ENCODE measurements at regions not wholly inside any gene's neighbourhood (a gene's known extent, or its start where the extent isn't known, plus 50 kb on each side); places are given as distances from the start of the nearest gene placed in this dataset.

DNA sequence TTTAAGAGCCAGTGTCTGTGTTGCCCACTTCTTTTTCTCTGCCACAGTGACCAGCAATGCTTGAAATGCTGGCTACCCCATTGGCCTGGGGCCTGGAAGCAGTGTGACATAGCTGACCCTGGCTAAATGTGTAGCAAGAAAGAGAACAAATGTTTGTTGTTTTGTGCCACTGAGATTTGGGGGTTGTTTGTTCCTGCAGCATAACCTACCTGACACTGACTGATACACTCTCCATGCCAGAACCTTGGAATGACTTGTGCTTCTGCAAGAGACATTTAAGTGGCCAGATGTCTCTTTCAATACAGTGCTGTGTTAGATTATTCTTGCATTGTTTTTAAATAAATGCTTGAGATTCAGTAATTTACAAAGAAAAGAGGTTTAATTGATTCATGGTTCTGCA lies 411.5 kb downstream of the TYW1 start:
- DNase-seq (ENCODE audit: low read depth, low spot score): no peak
- no peak overlapping the region for H3K27ac ChIP-seq

- H3K27ac ChIP-seq: no peak overlapping the region
- no peak for DNase-seq (ENCODE audit: low read depth, low spot score)
Observed at GRCh38 chr7:67413670-67414069, 417.0 kb downstream of the TYW1 start.

- no peak overlapping the region for H3K27ac ChIP-seq
- DNase-seq (ENCODE audit: low read depth, low spot score): no peak
Observed at GRCh38 chr7:67414858-67415257, 418.2 kb downstream of the TYW1 start.

DNA sequence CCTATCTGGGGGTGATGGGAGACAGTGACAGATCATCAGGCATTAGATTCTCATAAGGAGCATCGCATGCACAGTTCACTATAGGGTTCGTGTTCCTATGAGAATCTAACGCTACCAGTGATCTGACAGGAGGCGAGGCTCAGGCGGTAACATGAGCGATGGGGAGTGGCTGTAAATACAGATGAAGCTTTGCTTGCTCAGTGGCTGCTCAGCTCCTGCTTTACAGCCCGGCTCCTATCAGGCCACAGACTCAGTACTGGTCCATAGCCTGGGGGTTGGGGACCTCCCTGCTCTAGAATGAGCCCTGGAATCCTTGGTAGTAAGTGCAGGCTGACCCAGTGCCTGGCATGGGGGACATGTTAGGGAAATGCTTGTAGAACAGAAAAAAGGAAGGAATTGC lies 426.0 kb downstream of the TYW1 start:
- H3K27ac ChIP-seq: no peak overlapping the region
- DNase-seq (ENCODE audit: low read depth, low spot score): no peak

GRCh38 chr7:67423065-67423464 lies 426.4 kb downstream of the TYW1 start:
- H3K27ac ChIP-seq: no peak overlapping the region
- DNase-seq (ENCODE audit: low read depth, low spot score): no peak

DNA sequence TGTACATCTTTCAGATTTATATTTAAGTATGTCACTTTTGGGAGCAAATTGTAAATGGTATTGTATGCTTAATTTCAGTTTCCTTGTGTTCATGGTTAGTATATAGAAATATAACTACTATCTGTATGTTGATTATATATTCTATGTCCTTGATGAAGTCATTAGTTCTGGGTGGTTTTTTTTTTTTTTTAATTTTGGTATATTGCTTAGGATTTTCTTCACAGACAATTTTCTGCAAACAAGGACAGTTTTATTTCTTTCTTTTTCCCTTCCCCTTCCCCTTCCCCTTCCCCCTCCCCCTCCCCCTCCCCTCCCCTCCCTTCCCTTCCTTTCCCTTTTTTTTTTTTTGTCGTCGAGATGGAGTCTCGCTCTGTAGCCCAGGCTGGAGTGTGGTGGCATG lies 430.0 kb downstream of the TYW1 start:
- H3K27ac ChIP-seq: no peak overlapping the region
- DNase-seq (ENCODE audit: low read depth, low spot score): no peak

- no peak for DNase-seq (ENCODE audit: low read depth, low spot score)
Observed at GRCh38 chr7:67429735-67430134, 433.1 kb downstream of the TYW1 start.

DNA sequence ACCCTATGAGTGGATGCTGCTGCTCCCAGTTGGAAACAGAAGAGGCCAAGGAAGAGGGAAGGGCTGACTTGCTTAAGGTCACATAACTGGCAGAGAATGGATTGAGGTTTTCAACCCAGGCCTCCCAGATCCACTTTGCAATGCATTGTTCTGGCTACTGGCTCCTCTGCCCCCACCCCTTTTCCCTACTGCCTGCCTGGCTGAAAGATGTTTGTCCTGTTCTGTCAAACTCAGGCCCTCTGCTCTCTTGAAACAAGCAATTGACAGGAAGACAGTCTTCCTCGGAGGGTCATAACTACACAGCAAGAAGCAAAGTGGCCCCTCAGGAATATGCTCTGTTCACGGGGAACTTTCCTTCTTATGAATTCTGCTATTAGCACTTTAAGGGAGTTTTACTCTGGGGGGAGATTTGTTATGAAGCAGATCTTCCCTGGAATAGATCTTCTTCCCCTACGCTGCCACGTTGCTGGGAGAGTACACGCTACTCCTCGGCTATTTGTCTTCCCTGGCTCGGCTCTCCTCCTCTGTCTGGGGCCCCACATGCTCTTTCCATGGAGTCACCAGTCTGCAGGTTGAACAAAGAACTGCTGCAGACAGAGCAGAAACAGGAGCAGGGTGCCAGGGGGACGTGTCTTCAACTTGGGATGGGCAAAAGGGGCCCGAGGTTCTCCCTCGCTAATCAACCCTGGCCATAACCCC lies 436.1 kb downstream of the TYW1 start:
- no peak overlapping the region for H3K27ac ChIP-seq
- DNase-seq (ENCODE audit: low read depth, low spot score): no peak

More at GRCh38 chr7:67429735-67430134, 433.1 kb downstream of the TYW1 start:
- no peak overlapping the region for H3K27ac ChIP-seq

- no peak for DNase-seq (ENCODE audit: low read depth, low spot score)
- H3K27ac ChIP-seq: no peak overlapping the region
Observed at GRCh38 chr7:67435894-67436535, 439.4 kb downstream of the TYW1 start.

DNA sequence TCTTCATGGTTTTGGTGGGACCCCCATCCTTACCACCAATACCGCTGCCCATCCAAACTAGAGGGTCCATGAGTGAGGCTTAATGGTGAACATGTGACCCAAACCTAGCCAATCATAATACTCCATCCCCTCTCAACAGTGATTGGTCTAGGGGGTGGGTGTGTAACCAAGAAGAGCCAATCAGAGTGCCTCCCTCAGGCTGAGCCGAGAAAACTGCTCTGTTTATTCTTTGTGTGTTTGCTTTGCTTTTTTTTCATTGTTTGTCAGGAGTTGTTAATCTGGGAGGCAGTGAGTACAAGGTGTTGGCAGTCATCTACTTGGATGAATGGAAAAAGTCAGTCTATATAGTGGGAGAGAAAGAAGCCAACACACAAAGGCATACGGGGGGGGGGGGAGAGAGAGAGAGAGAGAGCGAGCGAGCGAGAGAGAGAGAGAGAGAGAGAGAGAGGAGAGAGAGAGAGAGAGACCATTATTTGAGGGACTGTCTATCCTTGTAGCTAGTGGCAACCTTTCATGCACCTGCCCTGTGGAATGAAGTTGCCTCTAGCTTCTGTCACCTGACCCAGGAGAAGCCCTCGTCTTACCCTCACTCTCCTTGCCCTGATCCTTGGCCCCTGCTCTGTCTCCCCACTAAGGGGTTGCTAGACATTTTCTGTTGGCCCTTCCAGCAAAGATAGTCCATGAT lies 441.7 kb downstream of the TYW1 start:
- DNase-seq (ENCODE audit: low read depth, low spot score): no peak
- H3K27ac ChIP-seq: no peak overlapping the region

DNA sequence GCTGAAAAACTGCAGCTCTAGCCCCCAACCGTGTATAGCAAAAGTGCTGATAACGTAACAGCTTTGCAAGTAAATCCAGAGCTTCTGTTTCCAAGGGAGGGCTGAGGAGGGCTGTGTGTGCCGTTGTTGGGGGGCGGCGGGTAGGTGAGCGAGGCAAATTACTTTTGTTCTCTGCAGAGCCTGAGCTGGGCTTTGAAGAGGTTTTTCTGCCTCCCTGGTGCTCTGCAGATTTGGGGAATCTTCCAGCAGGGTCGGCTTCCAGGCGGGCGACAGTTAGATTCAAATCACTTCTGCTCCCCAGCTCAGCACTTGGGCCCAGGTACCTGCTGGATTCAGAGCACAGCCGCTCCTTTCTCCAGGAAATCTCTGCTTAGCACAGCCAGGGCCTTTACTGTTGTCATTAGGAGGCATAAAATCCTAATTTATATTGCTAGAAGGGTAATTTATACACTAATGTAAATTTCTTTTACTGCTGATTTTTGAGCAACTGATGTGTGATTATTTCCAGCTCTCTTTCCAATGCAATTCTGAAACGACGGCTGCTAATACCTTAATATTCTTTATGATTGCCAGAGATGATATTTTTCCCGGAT lies 442.4 kb downstream of the TYW1 start:
- no peak overlapping the region for H3K27ac ChIP-seq
- DNase-seq (ENCODE audit: low read depth, low spot score): no peak

- DNase-seq (ENCODE audit: low read depth, low spot score): no peak
- H3K27ac ChIP-seq: no peak overlapping the region
Observed at GRCh38 chr7:67440321-67440720, 443.7 kb downstream of the TYW1 start.

GRCh38 chr7:67445728-67446127 lies 449.1 kb downstream of the TYW1 start:
- no peak overlapping the region for H3K27ac ChIP-seq
- no peak for DNase-seq (ENCODE audit: low read depth, low spot score)

DNA sequence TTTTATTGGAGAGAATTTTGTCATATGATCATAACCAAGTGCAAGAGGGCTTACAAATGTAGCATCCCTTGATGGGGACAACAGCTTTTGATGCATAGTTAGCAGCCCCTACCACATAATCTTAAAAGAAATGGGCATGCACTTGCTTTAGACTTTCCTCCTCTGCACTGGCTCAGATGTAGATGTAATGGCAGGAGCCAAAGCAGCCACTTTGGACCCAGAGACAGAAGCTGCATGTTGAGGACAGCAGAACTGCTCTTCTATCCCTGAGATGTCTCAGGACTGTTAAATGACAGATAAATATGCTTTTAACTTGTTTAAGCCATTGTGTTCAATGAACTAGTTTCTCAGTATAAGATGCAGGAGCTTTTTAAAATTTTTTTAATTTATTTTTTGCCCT lies 450.7 kb downstream of the TYW1 start:
- no peak overlapping the region for H3K27ac ChIP-seq
- DNase-seq (ENCODE audit: low read depth, low spot score): no peak

DNA sequence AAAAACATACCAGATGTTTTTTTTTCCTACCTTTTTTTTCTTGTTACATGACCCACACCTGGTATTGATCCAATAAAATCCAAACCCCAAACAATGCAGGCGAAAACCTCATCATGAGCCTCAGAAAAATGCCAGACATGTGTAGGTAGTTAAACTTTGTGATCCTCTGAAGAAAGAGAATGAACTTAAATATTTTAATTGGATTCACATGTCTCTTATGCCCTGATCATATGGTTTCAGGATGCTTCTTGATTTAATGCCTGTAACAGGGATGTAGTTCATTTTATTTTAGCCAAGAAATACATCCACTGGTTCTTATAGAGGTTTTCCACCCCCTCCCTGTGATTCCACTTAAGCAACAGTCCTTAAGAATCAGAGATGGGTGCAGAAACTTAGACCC lies 451.6 kb downstream of the TYW1 start:
- no peak overlapping the region for H3K27ac ChIP-seq
- no peak for DNase-seq (ENCODE audit: low read depth, low spot score)

GRCh38 chr7:67450171-67450570 lies 453.5 kb downstream of the TYW1 start:
- no peak for DNase-seq (ENCODE audit: low read depth, low spot score)
- no peak overlapping the region for H3K27ac ChIP-seq

DNA sequence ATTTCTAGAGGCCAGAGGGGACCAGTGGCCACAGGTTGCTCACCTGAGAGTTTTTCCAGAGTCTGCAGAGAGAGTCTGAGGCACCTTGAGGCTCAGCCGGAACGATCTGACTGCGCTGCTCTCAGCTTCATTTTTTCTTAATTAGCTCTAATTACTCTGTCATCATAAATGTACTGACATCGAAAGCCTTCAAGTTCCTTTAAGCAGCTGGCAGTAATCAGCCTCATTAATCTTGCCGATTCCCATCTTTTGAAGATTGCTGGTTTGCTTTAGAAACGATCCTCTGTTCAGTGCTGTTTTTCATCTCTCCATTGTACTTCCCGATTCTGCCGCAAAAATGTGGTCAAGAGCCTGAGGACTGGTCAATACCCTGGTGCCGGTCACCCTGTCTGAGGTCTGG lies 454.7 kb downstream of the TYW1 start:
- DNase-seq (ENCODE audit: low read depth, low spot score): no peak
- H3K27ac ChIP-seq: no peak overlapping the region

- no peak for DNase-seq (ENCODE audit: low read depth, low spot score)
- H3K27ac ChIP-seq: no peak overlapping the region
Observed at GRCh38 chr7:67452516-67453026, 455.9 kb downstream of the TYW1 start.

DNA sequence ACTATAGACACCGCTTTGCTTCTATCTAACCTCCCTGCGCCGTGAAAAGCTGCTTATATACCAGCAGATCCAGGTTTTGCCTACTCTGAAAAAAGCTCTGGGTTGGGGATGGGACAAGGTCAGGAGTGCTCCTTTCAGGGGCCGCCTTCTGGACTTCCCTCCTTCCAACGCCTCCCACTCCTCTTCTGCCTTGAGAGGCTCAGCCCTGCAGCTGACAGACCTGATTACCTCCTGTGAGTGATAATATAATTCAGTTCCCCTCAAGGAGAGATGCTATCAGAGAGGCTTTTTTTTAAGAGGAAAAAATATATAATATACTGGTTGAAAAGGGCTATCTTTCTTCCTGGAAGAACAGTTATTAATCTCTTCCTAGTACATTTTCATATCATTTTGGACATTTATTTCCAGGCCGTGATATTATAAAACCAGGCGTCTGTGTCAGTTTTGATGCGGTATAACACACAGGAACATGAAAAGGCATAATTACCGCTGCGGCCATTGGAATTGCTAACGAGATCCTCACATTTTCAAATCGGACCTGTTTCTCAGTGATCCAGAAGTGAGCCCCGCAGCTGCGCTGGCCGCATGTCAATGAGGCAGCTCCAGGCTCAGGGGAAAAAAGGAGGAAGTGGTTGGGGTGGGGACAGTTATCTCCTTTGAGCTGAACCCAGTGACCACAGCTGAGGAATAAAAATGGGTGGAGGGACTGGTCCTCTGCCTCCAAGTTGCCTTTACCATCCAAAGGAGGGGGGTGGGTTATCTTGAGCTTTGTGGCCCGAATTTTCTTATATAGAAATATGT lies 457.1 kb downstream of the TYW1 start:
- no peak for DNase-seq (ENCODE audit: low read depth, low spot score)
- H3K27ac ChIP-seq: no peak overlapping the region

- DNase-seq (ENCODE audit: low read depth, low spot score): no peak
- H3K27ac ChIP-seq: no peak overlapping the region
Observed at GRCh38 chr7:67455508-67455907, 458.9 kb downstream of the TYW1 start.

All from epithelial cell of prostate (primary cell).